ENCODE measurements at regions not wholly inside any gene's neighbourhood (a gene's known extent, or its start where the extent isn't known, plus 50 kb on each side); places are given as distances from the start of the nearest gene placed in this dataset.

- TF ChIP-seq CTCF (IDR thresholded peaks at IDR 0.05 in 2 of 3, conservative IDR thresholded peaks at IDR 0.05 in 1 of 3; ENCODE audit: control insufficient read depth in 2 of 3, extremely low read depth in 1 of 3, insufficient read depth in 1 of 3, low read depth in 3 of 3, low read length in 3 of 3) (no peak), ZNF24 (IDR thresholded peaks at IDR 0.05) (no peak), ZBTB33 (IDR thresholded peaks at IDR 0.05) (no peak), RFX5 (IDR thresholded peaks at IDR 0.05; ENCODE audit: low read depth, low read length) (no peak), RB1 (IDR thresholded peaks at IDR 0.05; ENCODE audit: borderline replicate concordance) (no peak), RAD21 (IDR thresholded peaks at IDR 0.05; ENCODE audit: insufficient read depth, low read depth, low read length) (no peak), RBBP5 (conservative IDR thresholded peaks at IDR 0.05) (no peak), SREBF2 (IDR thresholded peaks at IDR 0.05; ENCODE audit: low read length) (no peak), GABPA (IDR thresholded peaks at IDR 0.05; ENCODE audit: low read depth) (no peak), EZH2 (IDR thresholded peaks at IDR 0.05; ENCODE audit: borderline replicate concordance, control insufficient read depth, low read depth, low read length) (no peak), SRF (IDR thresholded peaks at IDR 0.05; ENCODE audit: low read depth in 2 of 2, low read length in 2 of 2) (no peak)
Measured at GRCh38 chr6:115511771-115512170, 548.9 kb downstream of the FRK start.
